ENCODE measurements at regions not wholly inside any gene's neighbourhood (a gene's known extent, or its start where the extent isn't known, plus 50 kb on each side); places are given as distances from the start of the nearest gene placed in this dataset.
"Not testable (repeated sequence)": the region's sequence is repeated elsewhere in the genome, so short reads cannot be mapped to it uniquely, and the experiment has no call there.

DNA sequence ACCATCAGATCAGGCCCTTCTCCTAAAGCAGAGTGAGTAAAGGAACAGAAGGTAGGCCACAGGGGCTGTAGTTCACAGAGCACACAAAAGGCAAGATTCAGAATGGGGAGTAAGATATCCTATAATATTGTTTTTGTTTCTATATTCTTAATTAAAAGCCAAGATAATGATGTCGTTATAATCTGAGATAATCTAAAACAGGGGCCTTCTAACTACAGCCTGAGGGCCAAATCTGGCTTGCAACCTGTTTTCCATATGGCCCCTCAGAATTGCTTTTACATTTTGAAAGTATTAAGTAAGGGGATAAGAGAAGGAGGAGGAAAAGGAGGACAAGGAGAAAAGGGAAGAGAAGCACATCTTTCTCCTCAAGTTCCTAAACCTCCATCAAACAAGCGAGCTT lies 435.8 kb downstream of the CSNK1G3 start:
- DNase-seq (ENCODE audit: low read depth), result no peak

DNA sequence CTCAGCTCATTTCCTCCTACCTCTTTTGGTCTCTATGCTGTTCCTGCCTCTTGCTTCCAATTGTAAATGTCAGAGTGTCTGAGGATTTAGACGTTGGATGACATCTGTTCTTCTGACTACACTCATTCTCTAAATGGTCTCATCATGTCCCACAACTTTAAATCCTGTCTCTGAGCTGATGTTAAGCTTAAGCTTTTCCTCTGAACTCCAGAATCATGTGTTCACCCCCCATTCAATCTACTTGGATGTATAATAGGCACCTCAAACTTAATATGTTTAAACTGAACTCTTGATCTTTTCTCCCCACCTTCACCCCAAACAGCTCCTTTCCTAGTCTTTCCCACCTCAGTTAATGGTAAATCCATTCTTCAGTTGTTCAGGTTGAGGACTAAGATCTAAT lies 433.6 kb downstream of the CSNK1G3 start:
- DNase-seq (ENCODE audit: low read depth), result no peak

DNA sequence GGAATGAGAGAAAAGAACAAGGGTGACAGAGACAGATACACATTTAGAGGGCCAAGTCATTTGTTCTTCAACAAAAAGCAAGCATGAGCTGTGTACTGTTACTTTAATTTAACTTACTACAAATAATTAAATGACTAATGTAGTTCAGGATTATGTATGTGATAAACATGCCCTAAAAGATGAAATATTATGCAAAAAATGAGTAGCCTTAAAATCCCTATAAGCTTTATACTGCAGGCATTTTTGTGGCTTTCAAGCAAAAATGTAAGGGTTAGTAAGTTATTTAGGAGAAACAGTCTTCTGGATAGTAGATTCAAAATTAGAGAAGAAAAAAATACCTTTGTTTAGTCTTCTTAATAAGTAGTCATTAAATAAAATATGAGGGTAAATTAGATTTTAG lies 431.2 kb downstream of the CSNK1G3 start:
- DNase-seq (ENCODE audit: low read depth), result no peak

DNA sequence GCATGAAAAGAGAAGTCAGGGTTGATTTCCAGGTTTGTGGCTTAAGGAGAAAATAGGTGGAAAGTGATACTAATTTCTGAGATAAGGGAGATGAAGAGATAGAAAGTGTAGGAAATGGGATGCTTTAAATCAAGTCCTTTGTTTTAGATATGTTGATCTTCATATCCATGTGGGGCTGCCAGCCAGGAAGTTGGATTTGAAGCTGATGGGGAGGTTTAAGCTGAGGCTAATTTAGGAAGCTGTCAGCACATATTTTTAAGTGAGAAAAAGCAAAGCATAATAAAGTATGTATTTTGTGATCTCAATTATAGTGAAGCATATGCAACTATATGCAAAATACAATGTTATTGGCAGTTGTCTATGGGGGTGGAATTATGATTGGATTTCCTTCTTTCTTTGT lies 428.4 kb downstream of the CSNK1G3 start:
- no peak for DNase-seq (ENCODE audit: low read depth)

DNA sequence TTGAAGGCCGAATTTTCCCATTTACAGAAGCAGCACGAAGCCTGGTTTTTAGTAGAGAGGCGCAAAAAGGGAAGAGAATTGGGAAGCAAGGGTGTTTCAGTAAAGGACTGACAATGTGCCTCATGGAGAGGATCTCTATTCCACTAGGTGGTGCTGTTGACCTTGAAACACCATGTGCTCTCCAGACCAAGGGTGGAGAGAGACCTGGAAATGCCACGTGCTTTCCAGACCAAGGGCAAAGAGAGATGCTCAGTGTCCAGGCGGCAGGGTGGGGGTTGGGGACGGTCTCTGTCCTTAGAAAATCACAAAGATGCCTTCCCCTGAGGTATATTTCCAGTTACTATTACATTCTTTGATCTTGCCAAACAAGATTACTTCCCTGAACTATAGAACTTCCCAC lies 425.3 kb downstream of the CSNK1G3 start:
- no peak for DNase-seq (ENCODE audit: low read depth)

DNA sequence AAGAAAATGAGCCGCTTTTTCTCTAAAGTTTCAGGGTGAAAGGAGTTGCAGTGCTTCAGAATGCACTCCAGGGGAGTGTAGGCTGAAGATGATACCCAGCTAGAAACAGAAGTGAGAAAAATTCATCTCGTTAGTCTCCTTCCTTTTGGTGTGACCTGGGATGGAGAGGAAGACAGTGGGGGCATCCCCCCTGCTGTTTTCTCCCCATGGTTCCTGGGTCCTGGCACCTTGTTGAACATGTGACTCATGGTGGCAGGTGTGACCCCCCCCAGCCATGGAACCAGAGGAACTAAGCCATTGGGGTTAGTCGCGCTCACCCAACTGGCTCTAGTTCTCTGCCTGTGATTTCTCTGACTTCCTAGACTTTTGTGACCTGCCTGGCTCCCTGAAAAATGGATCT lies 424.6 kb downstream of the CSNK1G3 start:
- no peak for DNase-seq (ENCODE audit: low read depth)

DNA sequence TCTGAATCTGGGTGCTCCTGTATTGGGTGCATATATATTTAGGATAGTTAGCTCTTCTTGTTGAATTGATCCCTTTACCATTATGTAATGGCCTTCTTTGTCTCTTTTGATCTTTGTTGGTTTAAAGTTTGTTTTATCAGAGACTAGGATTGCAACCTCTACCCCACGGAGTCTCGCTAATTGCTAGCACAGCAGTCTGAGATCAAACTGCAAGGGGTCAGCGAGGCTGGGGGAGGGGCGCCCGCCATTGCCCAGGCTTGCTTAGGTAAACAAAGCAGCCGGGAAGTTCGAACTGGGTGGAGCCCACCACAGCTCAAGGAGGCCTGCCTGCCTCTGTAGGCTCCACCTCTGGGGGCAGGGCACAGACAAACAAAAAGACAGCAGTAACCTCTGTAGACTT lies 421.8 kb downstream of the CSNK1G3 start:
- not testable (repeated sequence) for DNase-seq (ENCODE audit: low read depth)

DNA sequence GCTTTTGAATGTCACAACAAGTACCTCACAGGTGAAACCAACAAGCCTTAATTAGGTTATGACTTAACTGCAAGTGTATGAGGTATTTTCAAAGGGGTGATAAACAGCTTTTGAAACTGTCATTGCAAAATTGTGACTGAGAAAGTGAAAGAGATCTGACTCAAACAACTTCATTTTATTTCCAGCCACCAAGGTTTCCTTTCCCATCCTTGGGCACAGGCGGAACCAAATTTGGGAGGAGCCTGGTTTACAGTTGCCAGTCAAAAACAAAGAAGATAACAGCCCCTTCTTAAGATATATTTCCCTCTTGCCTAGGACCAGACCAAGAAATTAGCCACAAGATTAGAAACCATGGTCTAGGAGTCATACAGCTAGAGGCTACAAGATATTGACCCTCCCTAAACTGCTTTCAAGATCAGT lies 417.1 kb downstream of the CSNK1G3 start:
- DNase-seq (ENCODE audit: low read depth), result no peak

DNA sequence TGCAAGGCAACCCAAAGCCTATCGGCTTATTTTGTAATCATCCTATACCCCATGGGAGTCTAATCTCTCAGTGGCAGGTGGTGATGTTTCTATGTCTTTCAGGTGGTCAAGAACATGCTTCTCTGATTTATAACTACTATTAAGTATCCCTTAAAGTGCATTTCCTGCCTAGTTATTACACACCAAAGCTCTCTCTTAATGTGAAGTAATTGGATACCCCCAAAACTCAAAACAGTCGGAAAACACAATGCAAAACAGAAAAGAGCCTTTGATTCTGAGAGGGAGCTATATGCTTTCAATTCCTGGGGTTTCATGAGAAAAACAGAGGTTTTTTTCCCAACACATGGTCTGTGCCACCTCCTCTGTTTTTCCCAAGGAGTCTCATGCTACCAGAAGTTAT lies 416.4 kb downstream of the CSNK1G3 start:
- no peak for DNase-seq (ENCODE audit: low read depth)

DNA sequence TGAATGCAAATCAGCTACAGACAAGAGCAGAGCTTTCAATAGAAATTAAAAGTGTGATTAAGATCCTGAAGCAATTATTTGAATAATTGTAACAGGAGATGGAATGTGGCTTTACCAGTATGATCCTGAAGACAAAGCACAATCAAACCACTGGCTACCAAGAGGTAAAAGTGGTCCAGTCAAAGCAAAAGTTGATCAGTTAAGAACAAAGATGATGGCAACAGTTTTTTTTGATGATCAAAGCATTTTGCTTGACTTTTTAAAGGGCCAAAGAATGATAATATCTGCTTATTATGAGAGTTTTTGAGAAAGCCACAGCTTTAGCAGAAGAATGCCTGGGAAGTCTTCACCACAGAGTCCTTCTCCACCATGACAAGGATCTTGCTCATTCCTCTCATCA lies 409.2 kb downstream of the CSNK1G3 start:
- DNase-seq (ENCODE audit: low read depth), result no peak

DNA sequence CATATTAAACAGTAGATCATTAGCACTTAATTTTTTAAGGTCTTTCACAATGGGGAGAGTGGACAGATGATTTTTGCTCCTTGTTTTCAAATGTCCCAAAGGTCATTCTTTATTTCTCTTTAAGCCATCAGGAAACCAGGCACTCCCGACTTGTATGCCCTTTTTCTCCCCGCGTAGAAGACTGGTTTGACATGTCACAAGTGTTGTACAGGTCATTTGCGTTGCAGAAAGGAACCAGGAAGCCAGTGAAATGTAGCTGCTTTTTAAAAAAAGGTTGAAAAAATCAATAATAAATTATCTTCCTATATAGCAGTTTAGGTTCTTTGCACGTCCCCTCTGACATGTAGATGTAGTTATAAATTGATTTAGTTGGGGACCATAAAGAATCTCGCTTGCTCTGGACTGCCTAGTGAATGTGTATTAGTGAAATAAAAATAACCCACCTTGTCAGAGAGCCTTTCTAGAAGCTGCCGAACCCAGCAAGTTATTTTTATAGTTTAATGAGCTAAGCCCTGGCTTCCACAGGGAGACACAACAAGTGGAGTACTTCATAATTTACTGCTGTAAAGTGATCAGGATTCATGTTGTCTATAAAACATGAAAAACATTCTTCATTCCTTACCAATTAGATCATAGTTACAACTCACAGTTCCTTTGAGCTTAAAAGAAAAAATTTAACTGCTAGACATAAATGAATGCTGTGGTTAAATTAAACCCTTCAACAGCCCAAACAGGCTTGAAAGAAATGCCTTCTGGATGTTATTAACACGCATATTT lies 404.6 kb downstream of the CSNK1G3 start:
- DNase-seq (ENCODE audit: low read depth), result no peak

DNA sequence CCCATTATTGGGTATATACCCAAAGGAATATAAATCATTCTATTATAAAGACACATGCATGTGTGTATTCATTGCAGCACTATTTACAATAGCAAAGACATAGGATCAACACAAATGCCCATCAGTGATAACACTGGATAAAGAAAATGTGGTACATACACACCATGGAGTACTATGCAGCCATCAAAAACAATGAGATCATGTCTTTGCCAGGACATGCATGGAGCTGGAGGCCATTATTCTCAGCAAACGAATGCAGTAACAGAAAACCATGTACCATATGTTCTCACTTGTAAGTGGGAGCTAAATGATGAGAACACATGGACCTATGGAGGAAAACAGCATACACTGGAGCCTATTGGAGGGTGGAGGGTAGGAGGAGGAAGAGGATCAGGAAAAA lies 402.4 kb downstream of the CSNK1G3 start:
- DNase-seq (ENCODE audit: low read depth), result no peak

DNA sequence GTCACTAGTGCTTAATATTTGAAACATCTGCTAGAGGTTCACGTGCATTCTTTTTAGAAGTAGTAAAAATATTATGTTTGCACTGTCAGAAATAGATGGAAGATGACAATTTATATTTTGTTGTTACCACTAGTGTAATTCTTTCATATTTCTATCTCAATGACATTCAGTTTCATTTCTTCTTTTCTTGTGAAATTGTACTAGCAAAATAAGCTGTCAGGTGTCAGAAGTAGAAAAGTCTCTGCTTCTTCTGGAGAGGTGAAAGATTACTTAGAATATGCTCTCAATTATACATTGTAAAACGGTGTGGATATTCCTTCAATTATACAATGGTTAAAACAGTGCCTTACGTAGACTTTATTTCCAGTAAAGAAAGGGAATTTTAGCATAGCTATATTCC lies 395.4 kb downstream of the CSNK1G3 start:
- DNase-seq (ENCODE audit: low read depth), result no peak

DNA sequence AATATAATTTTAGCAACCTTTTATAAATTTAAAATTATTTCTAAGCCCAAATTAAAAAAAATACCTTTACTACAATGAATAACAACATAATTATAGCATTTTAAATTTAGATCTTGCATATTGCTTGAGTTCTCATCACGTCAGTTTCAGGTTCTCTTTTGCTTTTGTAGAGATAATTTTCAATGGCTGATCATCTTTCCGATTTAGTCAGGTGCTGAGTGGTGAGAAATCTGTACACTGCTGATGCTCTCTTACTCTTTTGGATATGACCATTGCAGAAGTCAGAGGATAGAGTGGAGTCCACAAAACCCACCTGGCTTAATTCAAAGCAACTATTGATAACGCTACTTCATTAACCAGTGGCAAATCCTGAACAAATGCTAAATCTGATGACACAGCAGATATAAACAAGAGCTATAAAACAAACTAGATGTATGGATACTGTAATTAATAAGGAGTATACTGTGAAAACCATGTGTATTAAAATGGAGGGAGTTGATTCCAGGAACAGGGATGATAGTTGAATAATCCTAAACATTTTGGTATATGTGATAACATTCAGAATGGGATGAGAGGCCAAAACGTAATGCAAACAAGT lies 394.8 kb downstream of the CSNK1G3 start:
- no peak for DNase-seq (ENCODE audit: low read depth)

DNA sequence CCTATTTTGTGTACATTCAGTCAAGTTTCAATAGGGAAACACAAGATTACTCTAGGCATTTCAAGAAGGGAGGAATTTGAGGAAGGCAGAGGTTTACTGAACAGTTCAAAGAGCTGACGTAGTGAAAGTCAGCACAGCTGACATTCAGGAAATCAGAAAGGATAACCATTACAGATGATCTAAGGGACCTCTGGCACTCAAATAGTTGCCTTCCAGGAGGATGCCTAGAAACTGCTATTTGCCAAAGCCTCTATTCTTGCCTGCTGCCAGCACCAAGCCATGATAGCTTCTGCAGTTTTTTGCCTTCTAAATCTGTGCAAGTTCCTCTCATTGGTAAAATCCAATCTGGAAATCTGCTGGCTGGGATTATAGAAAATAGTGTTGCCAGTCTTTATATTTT lies 373.1 kb downstream of the CSNK1G3 start:
- no peak for DNase-seq (ENCODE audit: low read depth)

DNA sequence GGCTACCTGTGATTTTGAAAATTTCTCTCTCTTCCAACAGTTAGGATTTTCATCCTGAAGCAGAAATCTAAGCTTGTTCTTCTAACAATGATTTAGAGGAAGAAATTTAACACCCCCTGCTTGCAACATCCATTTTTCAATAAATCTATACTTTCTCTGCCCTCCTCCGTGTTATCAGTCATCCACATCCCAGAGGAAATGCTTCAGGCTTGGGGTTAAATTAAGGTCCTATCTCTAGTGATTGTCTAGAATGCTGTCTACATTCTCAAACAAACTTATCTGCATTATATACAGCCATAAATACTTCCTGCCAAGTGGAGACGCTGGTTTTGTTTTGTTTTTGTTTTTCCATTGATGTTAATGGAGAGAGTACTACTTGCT lies 371.0 kb downstream of the CSNK1G3 start:
- no peak for DNase-seq (ENCODE audit: low read depth)

DNA sequence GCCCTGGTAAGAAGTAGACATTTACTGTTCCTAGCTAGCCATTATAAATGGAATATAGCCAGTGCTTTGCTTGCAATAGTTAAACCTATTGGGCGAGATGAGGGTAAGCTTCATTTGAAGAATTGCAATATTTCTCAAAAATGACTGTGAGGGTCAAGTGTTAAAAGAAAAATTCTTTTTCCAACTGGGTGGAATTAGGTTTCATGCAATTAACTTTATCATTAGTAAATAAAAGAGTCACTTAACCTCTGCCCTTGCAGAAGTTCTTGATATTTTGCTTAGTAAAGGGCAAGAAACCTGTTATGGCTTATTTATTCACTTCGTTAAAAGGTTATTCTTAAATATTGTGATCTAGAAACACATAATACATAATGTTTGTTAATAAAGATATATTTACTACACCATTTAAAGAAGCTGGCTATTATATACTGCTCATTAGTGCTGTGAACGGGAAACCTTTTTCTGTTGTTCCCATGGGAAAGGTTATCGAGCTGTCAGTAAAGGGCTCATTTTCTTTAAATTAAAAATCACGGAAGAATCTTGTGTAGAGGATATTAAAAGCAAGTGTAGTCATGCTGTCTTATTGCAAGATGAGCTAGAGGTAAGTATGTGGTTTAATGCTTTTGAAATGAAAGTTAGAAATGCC lies 370.5 kb downstream of the CSNK1G3 start:
- DNase-seq (ENCODE audit: low read depth), result no peak

DNA sequence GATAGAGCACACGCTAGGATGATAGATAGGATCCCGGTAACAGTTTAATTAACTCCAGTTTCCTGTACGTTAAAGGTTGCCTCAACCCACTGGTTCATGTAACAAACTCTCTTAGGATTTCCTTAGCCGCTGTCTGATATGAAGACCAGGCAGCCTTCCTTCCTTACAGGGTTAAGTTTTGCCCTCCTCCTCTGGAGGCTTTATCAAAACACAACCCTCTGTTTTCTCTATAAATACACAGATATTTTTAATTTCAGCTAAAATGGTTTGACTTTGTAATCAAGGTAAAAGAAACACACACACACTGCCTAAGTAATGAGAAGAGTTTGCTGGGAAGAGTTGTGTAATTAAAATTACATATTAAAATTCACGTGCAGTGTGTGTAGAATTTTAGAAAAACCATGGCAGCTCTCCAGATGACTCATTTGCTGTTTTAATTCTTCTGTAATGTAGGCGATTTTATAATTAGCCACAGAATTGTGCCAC lies 369.8 kb downstream of the CSNK1G3 start:
- DNase-seq (ENCODE audit: low read depth), result no peak

DNA sequence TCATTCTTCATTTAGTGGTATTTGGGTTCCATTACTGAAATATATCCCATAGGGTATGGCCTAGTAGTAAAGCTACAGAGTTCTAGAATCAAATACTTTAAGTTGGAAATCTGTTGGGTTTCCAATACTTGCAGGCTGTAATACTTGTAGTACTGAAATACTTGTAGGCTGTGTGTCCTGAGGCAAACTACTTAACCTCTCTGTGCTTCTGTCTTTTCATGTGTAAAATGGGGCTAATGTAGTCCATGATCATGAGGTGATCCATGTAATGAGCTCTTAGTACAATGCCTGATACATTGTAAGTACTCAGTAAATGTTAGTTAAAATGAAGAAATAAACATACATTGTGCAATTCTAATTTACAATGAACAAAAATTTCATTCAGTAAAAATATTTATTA lies 368.9 kb downstream of the CSNK1G3 start:
- no peak for DNase-seq (ENCODE audit: low read depth)

DNA sequence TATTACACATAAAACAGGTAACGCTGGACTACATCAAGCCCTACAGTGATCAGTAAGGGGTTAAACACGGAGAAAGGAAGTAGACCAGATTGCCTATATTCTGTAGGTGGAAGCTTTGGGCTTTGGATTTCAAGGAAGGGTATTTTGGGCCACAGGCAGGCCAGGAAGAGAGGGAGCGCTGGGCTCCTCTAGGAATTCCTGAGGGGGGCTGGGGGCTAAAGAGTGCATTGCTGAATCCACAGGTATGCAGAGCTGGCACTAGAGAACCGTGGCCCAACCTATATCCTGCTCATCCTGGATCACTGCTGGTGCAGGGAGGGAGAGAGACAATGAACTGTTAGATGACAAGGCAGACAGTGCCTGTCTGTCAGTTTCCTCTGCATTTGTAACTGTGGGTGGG lies 367.1 kb downstream of the CSNK1G3 start:
- DNase-seq (ENCODE audit: low read depth), result no peak

DNA sequence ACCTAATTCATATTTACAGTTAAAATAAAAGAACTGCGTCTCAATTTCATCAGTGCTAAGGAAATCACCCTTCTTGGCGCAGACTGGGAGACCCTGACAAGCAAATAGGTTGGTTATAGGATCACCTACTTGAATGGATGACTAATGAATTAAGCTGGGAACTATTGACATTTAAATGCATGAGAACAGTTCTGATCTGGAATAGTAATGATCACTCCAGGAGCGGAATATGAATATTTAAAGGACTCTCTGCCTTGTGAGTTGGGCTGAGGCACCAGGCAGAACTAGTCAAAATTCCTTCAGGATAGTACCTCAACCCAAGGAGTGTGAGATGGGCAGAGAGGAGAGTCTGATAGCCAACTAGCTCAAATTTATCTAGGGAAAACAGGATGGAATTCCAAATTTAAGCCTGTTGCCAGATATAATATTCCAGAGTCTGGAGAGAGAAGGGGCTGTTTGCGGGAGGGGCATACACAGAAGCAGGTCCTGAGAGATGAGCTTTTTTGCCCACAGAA lies 364.4 kb downstream of the CSNK1G3 start:
- no peak for DNase-seq (ENCODE audit: low read depth)

DNA sequence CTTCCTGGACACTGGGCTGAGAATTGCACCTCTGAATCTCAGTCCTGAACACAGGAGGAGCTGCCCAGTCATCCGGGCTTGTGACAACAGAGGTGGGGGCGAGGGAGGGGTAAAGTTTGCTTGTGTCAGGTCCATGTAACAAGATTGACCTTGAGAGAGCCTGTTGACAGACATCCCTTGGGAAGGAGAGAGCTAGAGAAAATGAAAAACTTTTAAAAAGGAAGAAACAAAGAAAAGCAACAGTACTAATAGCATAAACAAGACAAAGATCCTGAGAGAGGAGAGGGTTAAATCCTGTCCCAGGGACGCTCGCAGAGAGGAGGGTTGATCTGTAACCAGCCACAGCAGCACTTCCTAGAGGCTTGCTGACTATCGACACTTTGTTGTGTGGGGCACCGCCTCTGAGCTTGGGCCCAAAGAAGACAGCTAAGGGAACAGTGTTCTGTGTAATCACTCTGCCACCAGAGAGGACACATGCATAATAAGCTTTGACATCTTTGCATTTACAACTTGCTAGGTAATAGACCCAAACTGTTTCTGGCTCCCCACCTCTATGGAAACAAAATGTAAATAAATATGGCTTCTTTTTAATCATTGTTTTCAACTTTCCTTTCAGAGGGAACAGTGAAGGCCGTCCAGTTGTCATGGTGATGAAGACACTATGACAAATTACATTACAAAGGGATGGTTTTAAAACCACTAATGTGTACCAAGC lies 363.7 kb downstream of the CSNK1G3 start:
- DNase-seq (ENCODE audit: low read depth), result no peak

Data from CMK (cell line).